Left ventricle myocardium inferior (tissue), 1 donor: ENCODE measurements at regions not wholly inside any gene's neighbourhood (a gene's known extent, or its start where the extent isn't known, plus 50 kb on each side); places are given as distances from the start of the nearest gene placed in this dataset.

Source experiments
- DNase-seq: peaks from one replicate; pipeline ENCODE4 v3.0.0-alpha.2; 2020
- H3K27ac ChIP-seq: fragments of 200-600 bp; replicated peaks from 2 replicates; pipeline ENCODE4 v1.8.0; 2021
- H3K27me3 ChIP-seq: fragments of 200-600 bp; 2 replicates; pipeline ENCODE4 v1.8.0; 2021; ENCODE audit warnings: low read depth
- H3K36me3 ChIP-seq: fragments of 200-600 bp; 2 replicates; pipeline ENCODE4 v1.8.0; 2021
- H3K4me1 ChIP-seq: fragments of 200-600 bp; 2 replicates; pipeline ENCODE4 v1.8.0; 2021
- H3K4me3 ChIP-seq: fragments of 200-600 bp; 2 replicates; pipeline ENCODE4 v1.8.0; 2021; ENCODE audit warnings: mild to moderate bottlenecking, moderate library complexity
- H3K9me3 ChIP-seq: fragments of 200-600 bp; replicated peaks from 2 replicates; pipeline ENCODE4 v1.8.0; 2021
- intact Hi-C: fragments of 100-400 bp; cut with micrococcal nuclease; formaldehyde crosslinking; loops from one replicate; pipeline ENCODE4 v1.11.0; 2022
- TF ChIP-seq, protein P1 (sequence below): fragments of 200-600 bp; IDR thresholded peaks from 2 replicates; pipeline ENCODE4 v1.8.0; 2021; ENCODE audit warnings: antibody characterized with exemption, mild to moderate bottlenecking, borderline replicate concordance
- donor health status: DM: no; HTN: yes; CAD: no; lungs with severe emphysema.

GRCh38 chr6:120587381-120587780, 746.9 kb downstream of the TBC1D32 start:
- TF ChIP-seq, protein P1, sequence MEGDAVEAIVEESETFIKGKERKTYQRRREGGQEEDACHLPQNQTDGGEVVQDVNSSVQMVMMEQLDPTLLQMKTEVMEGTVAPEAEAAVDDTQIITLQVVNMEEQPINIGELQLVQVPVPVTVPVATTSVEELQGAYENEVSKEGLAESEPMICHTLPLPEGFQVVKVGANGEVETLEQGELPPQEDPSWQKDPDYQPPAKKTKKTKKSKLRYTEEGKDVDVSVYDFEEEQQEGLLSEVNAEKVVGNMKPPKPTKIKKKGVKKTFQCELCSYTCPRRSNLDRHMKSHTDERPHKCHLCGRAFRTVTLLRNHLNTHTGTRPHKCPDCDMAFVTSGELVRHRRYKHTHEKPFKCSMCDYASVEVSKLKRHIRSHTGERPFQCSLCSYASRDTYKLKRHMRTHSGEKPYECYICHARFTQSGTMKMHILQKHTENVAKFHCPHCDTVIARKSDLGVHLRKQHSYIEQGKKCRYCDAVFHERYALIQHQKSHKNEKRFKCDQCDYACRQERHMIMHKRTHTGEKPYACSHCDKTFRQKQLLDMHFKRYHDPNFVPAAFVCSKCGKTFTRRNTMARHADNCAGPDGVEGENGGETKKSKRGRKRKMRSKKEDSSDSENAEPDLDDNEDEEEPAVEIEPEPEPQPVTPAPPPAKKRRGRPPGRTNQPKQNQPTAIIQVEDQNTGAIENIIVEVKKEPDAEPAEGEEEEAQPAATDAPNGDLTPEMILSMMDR, result no peak
- Histone ChIP-seq H3K4me1 (no peaks in the 10 kb centered on the region), H3K27me3 (no peaks in the 10 kb centered on the region), H3K27ac (no peak overlapping the region), H3K4me3 (no peak overlapping the region), H3K36me3 (no peaks in the 10 kb centered on the region), H3K9me3 (peaks cover 13% of the 10 kb centered on the region)
- intact Hi-C loops, result no loop called here
- DNase-seq, result no peak

DNA sequence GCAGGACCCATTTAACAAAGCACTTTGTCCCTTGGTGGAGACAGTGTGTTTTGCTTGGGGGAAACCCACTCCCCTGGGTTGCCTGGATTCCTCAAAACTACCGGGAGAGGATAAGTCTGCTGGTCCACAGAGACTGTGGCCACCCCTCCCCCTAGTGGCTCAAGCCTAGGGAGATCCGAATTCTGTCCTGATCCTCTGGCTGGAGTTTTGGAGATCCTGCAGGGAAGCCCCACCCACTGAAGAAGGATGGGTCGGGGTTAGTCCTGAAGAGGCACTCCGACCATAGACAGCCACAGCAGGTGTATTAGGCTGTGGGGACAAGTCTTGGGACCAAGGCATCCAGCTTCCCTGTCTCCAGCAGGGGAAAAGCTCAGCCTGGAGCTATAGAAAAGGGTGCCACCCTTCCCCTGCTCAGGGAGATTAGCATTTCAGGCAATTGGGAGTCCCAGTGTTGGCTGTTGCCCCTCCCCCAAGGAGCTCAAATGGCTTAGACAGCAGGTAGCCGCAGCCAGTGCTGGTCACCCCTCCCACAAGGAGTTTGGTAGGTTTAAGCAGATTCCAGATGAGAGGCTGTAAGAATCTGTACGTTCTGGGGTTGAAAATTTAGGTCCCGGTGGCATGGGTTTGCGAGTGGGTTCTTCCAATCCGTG, 750.0 kb downstream of the TBC1D32 start:
- Histone ChIP-seq H3K9me3 (peaks cover 39% of the 10 kb centered on the region), H3K4me3 (no peak overlapping the region), H3K4me1 (no peaks in the 10 kb centered on the region), H3K36me3 (no peaks in the 10 kb centered on the region), H3K27ac (no peak overlapping the region), H3K27me3 (no peaks in the 10 kb centered on the region)
- TF ChIP-seq, protein P1, result no peak
- no peak for DNase-seq
- intact Hi-C loops, result no loop called here

DNA sequence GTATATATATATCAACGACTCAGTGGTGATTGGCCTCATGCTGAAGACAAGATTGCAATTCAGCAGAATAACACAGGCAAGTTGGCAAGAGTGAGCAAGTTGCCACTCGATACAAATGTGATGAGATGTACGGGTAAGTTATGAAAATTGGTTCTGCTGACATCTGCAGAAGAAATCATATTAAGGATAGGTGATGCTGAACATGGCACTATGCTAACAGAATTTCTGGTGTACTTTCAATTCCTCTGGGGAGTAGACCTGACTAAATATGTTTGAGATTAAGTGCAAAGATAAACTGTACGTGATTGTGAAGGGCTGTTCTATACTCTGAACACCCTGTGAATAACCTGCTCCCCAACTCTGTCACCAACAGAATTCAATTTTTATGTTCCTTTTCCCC, 758.2 kb downstream of the TBC1D32 start:
- H3K27ac ChIP-seq, result no peak overlapping the region
- H3K4me3 ChIP-seq, result no peak overlapping the region
- H3K27me3 ChIP-seq, result no peaks in the 10 kb centered on the region
- peaks cover 28% of the 10 kb centered on the region for H3K9me3 ChIP-seq
- no peaks in the 10 kb centered on the region for H3K4me1 ChIP-seq
- intact Hi-C loops, result no loop called here
- DNase-seq, result no peak
- no peaks in the 10 kb centered on the region for H3K36me3 ChIP-seq
- TF ChIP-seq, protein P1, result no peak

DNA sequence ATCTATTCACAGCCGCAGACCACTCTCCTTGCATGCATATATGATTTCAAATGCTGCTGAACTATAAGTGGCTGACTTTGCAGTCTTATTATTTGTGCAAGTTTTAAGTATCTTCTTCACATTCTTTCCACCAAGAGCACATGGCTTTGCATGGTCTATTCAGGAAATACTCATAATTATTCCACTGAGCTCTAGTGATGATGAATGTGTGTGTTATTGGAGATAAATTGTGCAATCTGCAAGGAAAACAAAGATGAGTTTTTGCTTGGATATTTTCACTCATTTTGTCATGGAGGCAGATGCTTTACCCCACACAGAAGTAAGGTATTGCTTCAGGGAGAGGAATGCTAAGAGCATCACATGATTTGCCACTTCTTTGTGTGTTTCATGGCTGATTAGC, 764.6 kb downstream of the TBC1D32 start:
- Histone ChIP-seq H3K4me3 (no peak overlapping the region), H3K4me1 (no peaks in the 10 kb centered on the region), H3K9me3 (peaks cover 6% of the 10 kb centered on the region), H3K27me3 (no peaks in the 10 kb centered on the region), H3K36me3 (no peaks in the 10 kb centered on the region), H3K27ac (no peak overlapping the region)
- TF ChIP-seq, protein P1, result no peak
- intact Hi-C loops, result no loop called here
- no peak for DNase-seq

- H3K4me3 ChIP-seq, result no peak overlapping the region
- no peaks in the 10 kb centered on the region for H3K36me3 ChIP-seq
- no peaks in the 10 kb centered on the region for H3K27me3 ChIP-seq
- TF ChIP-seq, protein P1, result no peak
- peaks cover 5% of the 10 kb centered on the region for H3K9me3 ChIP-seq
- H3K4me1 ChIP-seq, result no peaks in the 10 kb centered on the region
- no peak overlapping the region for H3K27ac ChIP-seq
- intact Hi-C loops, result no loop called here
- no peak for DNase-seq
Observed at GRCh38 chr6:120564779-120565178, 769.5 kb downstream of the TBC1D32 start.
